Esophagus squamous epithelium (tissue), 5 donors: ENCODE measurements at regions not wholly inside any gene's neighbourhood (a gene's known extent, or its start where the extent isn't known, plus 50 kb on each side); places are given as distances from the start of the nearest gene placed in this dataset.

ENCODE experiments used
- DNase-seq: peaks from one replicate; lab custom pipeline; 2025; lab: John Stamatoyannopoulos, UW
- H3K27ac ChIP-seq, 4 donors: fragments of 200-600 bp; sonication (generic); one replicate each; pipeline ENCODE4 v1.5.1; 2016 to 2019; ENCODE audit warnings: mild to moderate bottlenecking in 1 of 4
- H3K27me3 ChIP-seq, 4 donors: fragments of 200-600 bp; sonication (generic); 1 replicate in 3 of 4; 2 replicates in 1 of 4; pipeline versions ENCODE4 v1.5.1 to v1.6.0; 2017 to 2021; ENCODE audit warnings: antibody characterized with exemption in 1 of 4
- H3K36me3 ChIP-seq, 3 donors: fragments of 200-600 bp; sonication (generic); one replicate each; pipeline ENCODE4 v1.5.1; 2016 to 2019
- H3K4me1 ChIP-seq, 3 donors: fragments of 200-600 bp; sonication (generic); one replicate each; pipeline ENCODE4 v1.5.1; 2017 to 2019
- H3K4me3 ChIP-seq, 4 donors: fragments of 200-600 bp; sonication (generic); 1 replicate in 3 of 4; 2 replicates in 1 of 4; pipeline ENCODE4 v1.5.1; 2016 to 2019; ENCODE audit warnings: mild to moderate bottlenecking in 2 of 4, moderate library complexity in 1 of 4
- H3K9me3 ChIP-seq, 3 donors: fragments of 200-600 bp; sonication (generic); one replicate each; pipeline ENCODE4 v1.5.1; 2016 to 2019
- CTCF ChIP-seq, 6 experiments: fragments of 450-650 bp in 4 of 6; fragments of 200-600 bp in 2 of 6; sonication (generic) in 2 of 6; IDR thresholded peaks; one replicate each; pipeline ENCODE4 v1.5.1; 2016 to 2019; ENCODE audit warnings: antibody characterized with exemption in 6 of 6, mild to moderate bottlenecking in 4 of 6, moderate library complexity in 4 of 6
- POLR2A ChIP-seq, 4 donors: fragments of 450-650 bp; IDR thresholded peaks; one replicate each; pipeline ENCODE4 v1.6.1; 2017; ENCODE audit warnings: antibody characterized with exemption in 4 of 4, mild to moderate bottlenecking in 4 of 4, moderate library complexity in 3 of 4
- WGBS, 2 donors: methylation state at CpG; one replicate each; pipeline ENCODE4 v1.1.5; 2018; 5-methylcytosine and 5-hydroxymethylcytosine counted together
- intact Hi-C: fragments of 100-400 bp; cut with DNase I; formaldehyde crosslinking; loops from one replicate; pipeline ENCODE4 v1.15.0; 2022
- donor health status: DM: yes; HTN: yes; CAD: no.

- no peak overlapping the region for H3K4me3 ChIP-seq
- peaks cover 0 to 15% (median 0%) of the 10 kb centered on the region in 3 donors for H3K4me1 ChIP-seq
- TF ChIP-seq POLR2A (IDR thresholded peaks at IDR 0.05), result no peak
- TF ChIP-seq CTCF (IDR thresholded peaks at IDR 0.05), result no peak
- H3K27me3 ChIP-seq, result no peaks in the 10 kb centered on the region
- H3K27ac ChIP-seq, result no peak overlapping the region
- DNase-seq, result no peak
- H3K36me3 ChIP-seq, result no peaks in the 10 kb centered on the region
- peaks cover 0 to 7% (median 3%) of the 10 kb centered on the region in 3 donors for H3K9me3 ChIP-seq
- 60% methylated on average over 4 of the region's 4 CpGs for WGBS, 2 donors
- intact Hi-C loops, result no loop called here
Observed at GRCh38 chr4:104901961-104902605, 244.6 kb upstream of the TET2 start.

GRCh38 chr4:104905065-104905464, 241.6 kb upstream of the TET2 start:
- 88% methylated on average over 2 of the region's 2 CpGs for WGBS, 2 donors
- no peak overlapping the region for H3K4me3 ChIP-seq
- no peak for DNase-seq
- intact Hi-C loops, result no loop called here
- TF ChIP-seq CTCF (IDR thresholded peaks at IDR 0.05) (no peak), POLR2A (IDR thresholded peaks at IDR 0.05) (no peak)
- no peaks in the 10 kb centered on the region for H3K27me3 ChIP-seq
- H3K9me3 ChIP-seq, result no peaks in the 10 kb centered on the region
- H3K4me1 ChIP-seq, result peaks cover 0 to 11% (median 0%) of the 10 kb centered on the region in 3 donors
- no peaks in the 10 kb centered on the region for H3K36me3 ChIP-seq
- H3K27ac ChIP-seq, result no peak overlapping the region

- Histone ChIP-seq H3K4me3 (no peak overlapping the region), H3K36me3 (no peaks in the 10 kb centered on the region), H3K27ac (no peak overlapping the region), H3K27me3 (no peaks in the 10 kb centered on the region), H3K9me3 (no peaks in the 10 kb centered on the region), H3K4me1 (peaks cover 0 to 11% (median 0%) of the 10 kb centered on the region in 3 donors)
- 30 to 40% methylated on average over 1 of the region's 1 CpG for WGBS, 2 donors
- TF ChIP-seq POLR2A (IDR thresholded peaks at IDR 0.05), result no peak
- TF ChIP-seq CTCF (IDR thresholded peaks at IDR 0.05), result no peak
- intact Hi-C loops, result no loop called here
- DNase-seq, result no peak
Observed at GRCh38 chr4:104905546-104905945, 241.1 kb upstream of the TET2 start.

- TF ChIP-seq POLR2A (IDR thresholded peaks at IDR 0.05), result no peak
- TF ChIP-seq CTCF (IDR thresholded peaks at IDR 0.05), result no peak
- intact Hi-C loops, result no loop called here
- peaks cover 0 to 9% (median 0%) of the 10 kb centered on the region in 3 donors for H3K4me1 ChIP-seq
- H3K36me3 ChIP-seq, result no peaks in the 10 kb centered on the region
- no peaks in the 10 kb centered on the region for H3K9me3 ChIP-seq
- WGBS, 2 donors, result 68 to 72% methylated on average over 2 of the region's 2 CpGs
- no peak for DNase-seq
- H3K27ac ChIP-seq, result no peak overlapping the region
- no peak overlapping the region for H3K4me3 ChIP-seq
- H3K27me3 ChIP-seq, result no peaks in the 10 kb centered on the region
Observed at GRCh38 chr4:104906276-104906675, 240.4 kb upstream of the TET2 start.

- intact Hi-C loops, result no loop called here
- DNase-seq, result no peak
- no peak overlapping the region for H3K4me3 ChIP-seq
Observed at GRCh38 chr4:104907074-104907649, 239.5 kb upstream of the TET2 start.

More at GRCh38 chr4:104907074-104907649, 239.5 kb upstream of the TET2 start:
- Histone ChIP-seq H3K4me1 (no peaks in the 10 kb centered on the region), H3K36me3 (no peaks in the 10 kb centered on the region), H3K27me3 (no peaks in the 10 kb centered on the region), H3K9me3 (no peaks in the 10 kb centered on the region), H3K27ac (no peak overlapping the region)
- 81 to 82% methylated on average over 12 of the region's 12 CpGs for WGBS, 2 donors
- no peak for TF ChIP-seq CTCF (IDR thresholded peaks at IDR 0.05)
- no peak for TF ChIP-seq POLR2A (IDR thresholded peaks at IDR 0.05)
